Ishikawa (cell line): ENCODE measurements at regions not wholly inside any gene's neighbourhood (a gene's known extent, or its start where the extent isn't known, plus 50 kb on each side); places are given as distances from the start of the nearest gene placed in this dataset.

ENCODE experiments used
- CREB1 ChIP-seq: IDR thresholded peaks from 2 replicates; pipeline ENCODE4 v1.6.1; 2012; ENCODE audit warnings: low read depth
- EP300 ChIP-seq: IDR thresholded peaks from 2 replicates; pipeline ENCODE4 v1.6.1; 2012; ENCODE audit warnings: borderline replicate concordance
- FOXM1 ChIP-seq: IDR thresholded peaks from 2 replicates; pipeline ENCODE4 v1.6.1; 2012; ENCODE audit warnings: low read depth, borderline replicate concordance
- MAX ChIP-seq: IDR thresholded peaks from 2 replicates; pipeline ENCODE4 v1.6.1; 2012
- RAD21 ChIP-seq: IDR thresholded peaks from 2 replicates; pipeline ENCODE4 v1.6.1; 2012; ENCODE audit warnings: low read depth
- REST ChIP-seq: IDR thresholded peaks from 2 replicates; pipeline ENCODE4 v1.6.1; 2012; ENCODE audit warnings: low read depth, mild to moderate bottlenecking
- TAF1 ChIP-seq: IDR thresholded peaks from 2 replicates; pipeline ENCODE4 v1.6.1; 2012; ENCODE audit warnings: low read depth, mild to moderate bottlenecking
- TEAD4 ChIP-seq: IDR thresholded peaks from 2 replicates; pipeline ENCODE4 v1.6.1; 2012
- USF1 ChIP-seq: IDR thresholded peaks from 2 replicates; pipeline ENCODE4 v1.6.1; 2012
- YY1 ChIP-seq: IDR thresholded peaks from 2 replicates; pipeline ENCODE4 v1.6.1; 2012; ENCODE audit warnings: low read depth

- TF ChIP-seq USF1, result no peak
- TF ChIP-seq REST, result no peak
- no peak for TF ChIP-seq EP300
- TF ChIP-seq MAX, result no peak
- TF ChIP-seq TEAD4, result no peak
- TF ChIP-seq TAF1, result no peak
- no peak for TF ChIP-seq RAD21
- TF ChIP-seq CREB1, result no peak
- no peak for TF ChIP-seq YY1
- TF ChIP-seq FOXM1, result no peak
These were observed 1028.3 kb upstream of the WWC1 start for GRCh38 chr5:167263185-167263584.
